HepG2 (cell line): ENCODE measurements at regions not wholly inside any gene's neighbourhood (a gene's known extent, or its start where the extent isn't known, plus 50 kb on each side); places are given as distances from the start of the nearest gene placed in this dataset.

ENCODE experiments used
- NFE2 ChIP-seq: sonication (generic); formaldehyde crosslinking; IDR thresholded peaks from 2 replicates; pipeline ENCODE4 v1.4.0; 2020; ENCODE audit warnings: missing genetic modification reagents
- POLR2G ChIP-seq: fragments of 200-400 bp; formaldehyde crosslinking; IDR thresholded peaks from 2 replicates; pipeline ENCODE4 v1.6.1; 2018; ENCODE audit warnings: mild to moderate bottlenecking, low read depth, low read length, moderate library complexity
- RAD21 ChIP-seq: fragments of 450-650 bp; formaldehyde crosslinking; IDR thresholded peaks from 2 replicates; pipeline ENCODE4 v1.5.0; 2020; ENCODE audit warnings: mild to moderate bottlenecking
- STAG1 ChIP-seq: sonication (generic); formaldehyde crosslinking; IDR thresholded peaks from 2 replicates; pipeline ENCODE4 v1.4.0; 2020; ENCODE audit warnings: missing genetic modification reagents
- TEAD3 ChIP-seq: optimal IDR thresholded peaks from 2 replicates; pipeline ENCODE3; 2016; ENCODE audit warnings: borderline replicate concordance
- ZNF263 ChIP-seq: sonication (generic); formaldehyde crosslinking; IDR thresholded peaks from 2 replicates; pipeline ENCODE4 v1.4.0; 2020; ENCODE audit warnings: missing genetic modification reagents
- TF ChIP-seq, protein P1 (sequence below): sonication (generic); formaldehyde crosslinking; IDR thresholded peaks from 2 replicates; pipeline ENCODE4 v1.5.1; 2020; ENCODE audit warnings: mild to moderate bottlenecking, missing genetic modification reagents, moderate library complexity
- TF ChIP-seq, protein P2 (sequence below): sonication (generic); formaldehyde crosslinking; IDR thresholded peaks from 2 replicates; pipeline ENCODE4 v1.4.0; 2020; ENCODE audit warnings: missing genetic modification reagents

DNA sequence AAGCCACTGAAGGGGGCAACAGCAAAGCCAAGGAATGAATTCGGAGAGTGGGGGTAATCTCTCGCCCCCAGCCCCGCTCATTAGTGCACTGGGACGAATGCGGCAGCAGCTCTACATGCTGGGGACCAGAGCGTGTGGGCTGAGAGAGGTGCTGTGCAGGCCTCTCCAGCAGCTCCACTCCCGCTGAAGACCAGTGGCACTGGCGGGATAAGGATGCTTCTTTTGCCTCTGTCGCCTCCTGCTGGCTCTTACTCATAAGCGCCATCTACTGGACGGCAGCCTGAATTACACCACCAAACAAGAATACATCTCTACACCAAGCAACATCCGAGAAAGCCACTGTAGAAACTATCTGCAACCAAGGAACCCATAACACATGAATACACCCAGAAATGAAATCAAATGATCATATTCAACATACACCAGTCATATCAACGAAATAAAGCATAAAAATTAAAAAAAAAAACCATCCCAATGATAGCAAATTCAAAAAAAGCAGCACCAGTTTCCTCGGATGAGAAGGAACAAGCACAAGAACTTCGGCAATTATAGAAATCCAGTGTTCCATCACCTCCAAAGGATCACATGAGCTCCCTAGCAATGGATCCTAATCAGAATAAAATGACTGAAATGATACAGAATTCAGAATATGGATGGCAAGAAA lies 79.0 kb upstream of the TMEM168 start (continued):
- TF ChIP-seq, protein P1, sequence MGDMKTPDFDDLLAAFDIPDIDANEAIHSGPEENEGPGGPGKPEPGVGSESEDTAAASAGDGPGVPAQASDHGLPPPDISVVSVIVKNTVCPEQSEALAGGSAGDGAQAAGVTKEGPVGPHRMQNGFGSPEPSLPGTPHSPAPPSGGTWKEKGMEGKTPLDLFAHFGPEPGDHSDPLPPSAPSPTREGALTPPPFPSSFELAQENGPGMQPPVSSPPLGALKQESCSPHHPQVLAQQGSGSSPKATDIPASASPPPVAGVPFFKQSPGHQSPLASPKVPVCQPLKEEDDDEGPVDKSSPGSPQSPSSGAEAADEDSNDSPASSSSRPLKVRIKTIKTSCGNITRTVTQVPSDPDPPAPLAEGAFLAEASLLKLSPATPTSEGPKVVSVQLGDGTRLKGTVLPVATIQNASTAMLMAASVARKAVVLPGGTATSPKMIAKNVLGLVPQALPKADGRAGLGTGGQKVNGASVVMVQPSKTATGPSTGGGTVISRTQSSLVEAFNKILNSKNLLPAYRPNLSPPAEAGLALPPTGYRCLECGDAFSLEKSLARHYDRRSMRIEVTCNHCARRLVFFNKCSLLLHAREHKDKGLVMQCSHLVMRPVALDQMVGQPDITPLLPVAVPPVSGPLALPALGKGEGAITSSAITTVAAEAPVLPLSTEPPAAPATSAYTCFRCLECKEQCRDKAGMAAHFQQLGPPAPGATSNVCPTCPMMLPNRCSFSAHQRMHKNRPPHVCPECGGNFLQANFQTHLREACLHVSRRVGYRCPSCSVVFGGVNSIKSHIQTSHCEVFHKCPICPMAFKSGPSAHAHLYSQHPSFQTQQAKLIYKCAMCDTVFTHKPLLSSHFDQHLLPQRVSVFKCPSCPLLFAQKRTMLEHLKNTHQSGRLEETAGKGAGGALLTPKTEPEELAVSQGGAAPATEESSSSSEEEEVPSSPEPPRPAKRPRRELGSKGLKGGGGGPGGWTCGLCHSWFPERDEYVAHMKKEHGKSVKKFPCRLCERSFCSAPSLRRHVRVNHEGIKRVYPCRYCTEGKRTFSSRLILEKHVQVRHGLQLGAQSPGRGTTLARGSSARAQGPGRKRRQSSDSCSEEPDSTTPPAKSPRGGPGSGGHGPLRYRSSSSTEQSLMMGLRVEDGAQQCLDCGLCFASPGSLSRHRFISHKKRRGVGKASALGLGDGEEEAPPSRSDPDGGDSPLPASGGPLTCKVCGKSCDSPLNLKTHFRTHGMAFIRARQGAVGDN (CRISPR knock-in tag): peak; percentile 22; the same call in 1 of the 2 replicates
- peak; percentile 21 for TF ChIP-seq TEAD3
- TF ChIP-seq, protein P2, sequence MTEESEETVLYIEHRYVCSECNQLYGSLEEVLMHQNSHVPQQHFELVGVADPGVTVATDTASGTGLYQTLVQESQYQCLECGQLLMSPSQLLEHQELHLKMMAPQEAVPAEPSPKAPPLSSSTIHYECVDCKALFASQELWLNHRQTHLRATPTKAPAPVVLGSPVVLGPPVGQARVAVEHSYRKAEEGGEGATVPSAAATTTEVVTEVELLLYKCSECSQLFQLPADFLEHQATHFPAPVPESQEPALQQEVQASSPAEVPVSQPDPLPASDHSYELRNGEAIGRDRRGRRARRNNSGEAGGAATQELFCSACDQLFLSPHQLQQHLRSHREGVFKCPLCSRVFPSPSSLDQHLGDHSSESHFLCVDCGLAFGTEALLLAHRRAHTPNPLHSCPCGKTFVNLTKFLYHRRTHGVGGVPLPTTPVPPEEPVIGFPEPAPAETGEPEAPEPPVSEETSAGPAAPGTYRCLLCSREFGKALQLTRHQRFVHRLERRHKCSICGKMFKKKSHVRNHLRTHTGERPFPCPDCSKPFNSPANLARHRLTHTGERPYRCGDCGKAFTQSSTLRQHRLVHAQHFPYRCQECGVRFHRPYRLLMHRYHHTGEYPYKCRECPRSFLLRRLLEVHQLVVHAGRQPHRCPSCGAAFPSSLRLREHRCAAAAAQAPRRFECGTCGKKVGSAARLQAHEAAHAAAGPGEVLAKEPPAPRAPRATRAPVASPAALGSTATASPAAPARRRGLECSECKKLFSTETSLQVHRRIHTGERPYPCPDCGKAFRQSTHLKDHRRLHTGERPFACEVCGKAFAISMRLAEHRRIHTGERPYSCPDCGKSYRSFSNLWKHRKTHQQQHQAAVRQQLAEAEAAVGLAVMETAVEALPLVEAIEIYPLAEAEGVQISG: 0 out of 2 replicates have a peak, but pooled peaks have one; percentile 21
- TF ChIP-seq NFE2 (CRISPR knock-in tag): no peak
- 0 out of 2 replicates have a peak, but pooled peaks have one; percentile 16 for TF ChIP-seq ZNF263 (CRISPR knock-in tag)
- peak; percentile 87 for TF ChIP-seq RAD21
- no peak for TF ChIP-seq POLR2G
- peak; percentile 75 for TF ChIP-seq STAG1 (CRISPR knock-in tag)
